ENCODE measurements at regions not wholly inside any gene's neighbourhood (a gene's known extent, or its start where the extent isn't known, plus 50 kb on each side); places are given as distances from the start of the nearest gene placed in this dataset.

DNA sequence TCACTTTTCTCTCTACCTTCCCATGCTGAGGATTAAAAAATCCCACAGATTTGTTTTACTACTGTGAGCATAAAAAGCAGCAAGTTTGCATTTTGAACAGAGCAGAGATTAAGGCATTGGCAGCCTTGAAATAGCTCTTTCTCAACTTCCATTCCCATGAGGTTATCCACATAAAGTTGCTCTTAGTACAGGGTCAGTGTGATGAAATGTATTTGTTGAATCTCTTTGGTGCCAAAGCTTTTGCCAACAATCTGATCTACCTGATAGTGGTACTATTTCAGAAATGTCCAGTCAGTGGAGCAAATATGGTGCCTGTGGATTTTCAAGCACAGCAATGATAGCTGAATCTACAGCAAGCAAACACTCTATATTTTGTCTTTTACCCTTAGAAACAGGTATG is 254.8 kb downstream of the INHBA start:
- DNase-seq: no peak
- intact Hi-C loops (cut with DNase I): no loop called here
- TF ChIP-seq, protein P1, sequence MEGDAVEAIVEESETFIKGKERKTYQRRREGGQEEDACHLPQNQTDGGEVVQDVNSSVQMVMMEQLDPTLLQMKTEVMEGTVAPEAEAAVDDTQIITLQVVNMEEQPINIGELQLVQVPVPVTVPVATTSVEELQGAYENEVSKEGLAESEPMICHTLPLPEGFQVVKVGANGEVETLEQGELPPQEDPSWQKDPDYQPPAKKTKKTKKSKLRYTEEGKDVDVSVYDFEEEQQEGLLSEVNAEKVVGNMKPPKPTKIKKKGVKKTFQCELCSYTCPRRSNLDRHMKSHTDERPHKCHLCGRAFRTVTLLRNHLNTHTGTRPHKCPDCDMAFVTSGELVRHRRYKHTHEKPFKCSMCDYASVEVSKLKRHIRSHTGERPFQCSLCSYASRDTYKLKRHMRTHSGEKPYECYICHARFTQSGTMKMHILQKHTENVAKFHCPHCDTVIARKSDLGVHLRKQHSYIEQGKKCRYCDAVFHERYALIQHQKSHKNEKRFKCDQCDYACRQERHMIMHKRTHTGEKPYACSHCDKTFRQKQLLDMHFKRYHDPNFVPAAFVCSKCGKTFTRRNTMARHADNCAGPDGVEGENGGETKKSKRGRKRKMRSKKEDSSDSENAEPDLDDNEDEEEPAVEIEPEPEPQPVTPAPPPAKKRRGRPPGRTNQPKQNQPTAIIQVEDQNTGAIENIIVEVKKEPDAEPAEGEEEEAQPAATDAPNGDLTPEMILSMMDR (IDR thresholded peaks at IDR 0.05): no peak
- no peak for TF ChIP-seq POLR2A (IDR thresholded peaks at IDR 0.05)
- no peaks in the 10 kb centered on the region for H3K9me3 ChIP-seq (replicated peaks in 1 of 3)
- no peaks in the 10 kb centered on the region for H3K36me3 ChIP-seq (replicated peaks in 1 of 2)
- H3K27me3 ChIP-seq: no peaks in the 10 kb centered on the region
- H3K4me3 ChIP-seq: no peak overlapping the region
- no peak overlapping the region for H3K27ac ChIP-seq
- H3K4me1 ChIP-seq (replicated peaks in 1 of 2): no peaks in the 10 kb centered on the region

DNA sequence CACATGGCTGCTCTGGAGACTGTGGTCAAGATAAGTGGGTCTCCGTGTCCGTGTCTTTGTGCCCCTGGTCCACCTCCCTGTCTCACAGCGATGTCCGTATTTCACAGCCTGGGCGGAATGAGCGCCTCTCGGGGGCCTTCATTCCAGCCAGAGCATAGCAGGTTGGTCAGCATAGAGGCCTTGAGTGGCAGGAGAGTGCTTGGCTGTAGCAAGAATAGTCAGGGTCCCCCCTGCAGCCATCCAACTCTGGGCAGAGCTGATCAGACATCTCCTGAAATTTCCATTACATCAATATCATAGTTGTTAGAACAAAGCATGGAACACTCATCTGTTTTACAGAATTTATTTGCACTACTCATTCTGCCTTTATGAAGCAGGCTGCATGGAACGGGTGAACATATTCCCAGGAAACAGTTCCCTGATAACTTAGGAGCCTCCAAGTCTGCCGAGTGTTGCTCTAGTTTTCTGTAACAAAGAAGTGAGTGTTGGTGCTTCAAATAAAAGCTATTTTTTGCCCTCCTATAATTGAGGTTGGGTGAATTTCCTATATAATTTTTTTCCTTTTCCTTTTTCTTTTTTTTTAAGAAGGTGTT is 255.3 kb downstream of the INHBA start:
- Histone ChIP-seq H3K4me1 (replicated peaks in 1 of 2) (no peaks in the 10 kb centered on the region), H3K4me3 (no peak overlapping the region), H3K9me3 (replicated peaks in 1 of 3) (no peaks in the 10 kb centered on the region), H3K27ac (no peak overlapping the region), H3K36me3 (replicated peaks in 1 of 2) (no peaks in the 10 kb centered on the region), H3K27me3 (no peaks in the 10 kb centered on the region)
- intact Hi-C loops (cut with DNase I): no loop called here
- WGBS, 4 donors: 86 to 92% (median 88%) methylated on average over 3 to 9 of the region's 9 CpGs
- DNase-seq: no peak
- TF ChIP-seq, protein P1 (IDR thresholded peaks at IDR 0.05): no peak
- TF ChIP-seq POLR2A (IDR thresholded peaks at IDR 0.05): no peak

DNA sequence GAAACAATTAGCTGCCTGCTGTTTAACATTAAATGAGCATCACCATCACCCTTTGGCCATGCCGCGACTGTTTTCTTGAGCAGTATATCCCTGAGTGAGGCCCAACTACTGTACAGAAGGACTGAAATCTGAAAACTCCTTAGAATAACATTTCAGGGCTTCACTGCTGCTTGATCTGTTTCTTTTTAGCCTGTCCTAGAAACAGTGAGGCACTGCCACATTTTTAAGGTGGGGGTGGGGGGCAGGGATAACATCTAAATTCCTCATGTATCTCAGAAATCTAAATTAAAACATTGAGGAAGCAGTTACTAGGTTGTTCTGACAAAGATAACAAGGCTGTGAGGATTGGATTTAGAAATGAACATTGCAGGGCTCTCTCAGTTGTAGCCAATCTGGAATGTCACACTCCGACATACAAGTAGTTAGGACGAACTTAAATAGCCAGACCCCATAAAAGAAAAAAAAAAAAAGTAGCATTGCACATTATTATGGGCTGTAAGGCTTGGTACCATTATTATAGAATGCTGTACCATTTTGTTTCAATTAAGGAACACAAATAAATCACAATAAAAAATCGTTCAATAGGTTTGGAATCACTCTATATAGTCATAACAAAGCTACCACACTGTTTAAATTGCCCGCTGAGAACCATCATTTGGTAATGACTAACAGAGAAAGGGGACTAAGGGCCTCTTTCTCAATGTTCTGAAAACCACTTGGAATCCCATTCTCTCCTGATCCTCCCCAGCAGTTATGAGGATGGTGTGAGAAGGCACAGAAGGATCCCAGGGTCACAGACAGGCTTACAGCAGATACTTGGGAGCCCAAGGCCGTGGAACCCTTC is 256.1 kb downstream of the INHBA start:
- Histone ChIP-seq H3K4me1 (replicated peaks in 1 of 2) (no peaks in the 10 kb centered on the region), H3K27ac (no peak overlapping the region), H3K4me3 (no peak overlapping the region), H3K36me3 (replicated peaks in 1 of 2) (no peaks in the 10 kb centered on the region), H3K27me3 (no peaks in the 10 kb centered on the region), H3K9me3 (replicated peaks in 1 of 3) (no peaks in the 10 kb centered on the region)
- intact Hi-C loops (cut with DNase I): no loop called here
- 86 to 93% (median 89%) methylated on average over 7 of the region's 7 CpGs for WGBS, 4 donors
- TF ChIP-seq POLR2A (IDR thresholded peaks at IDR 0.05): no peak
- TF ChIP-seq, protein P1 (IDR thresholded peaks at IDR 0.05): no peak
- DNase-seq: no peak

DNA sequence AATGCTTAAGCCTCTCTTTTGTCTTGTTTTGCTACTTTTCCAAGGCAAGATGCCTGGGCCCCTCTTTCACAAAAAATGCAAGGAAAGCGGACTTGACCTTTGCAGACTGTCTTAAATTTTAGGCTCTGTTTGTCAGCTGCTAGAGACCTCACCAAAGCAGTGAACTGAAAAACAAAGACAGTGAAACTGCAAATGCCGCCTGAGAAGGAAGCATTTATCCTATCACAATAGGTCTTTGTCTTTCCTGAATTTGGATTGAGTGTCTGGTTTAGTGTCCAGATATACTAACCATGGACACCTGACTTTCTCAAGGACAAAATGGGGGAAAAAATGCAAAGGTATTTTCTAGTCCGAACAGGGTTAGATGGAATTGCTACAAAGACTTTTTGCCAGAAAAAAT is 256.9 kb downstream of the INHBA start:
- no peak for DNase-seq
- 90 to 93% (median 92%) methylated on average over 3 of the region's 3 CpGs for WGBS, 4 donors
- Histone ChIP-seq H3K27ac (no peak overlapping the region), H3K36me3 (replicated peaks in 1 of 2) (no peaks in the 10 kb centered on the region), H3K4me1 (replicated peaks in 1 of 2) (no peaks in the 10 kb centered on the region), H3K27me3 (no peaks in the 10 kb centered on the region), H3K4me3 (no peak overlapping the region), H3K9me3 (replicated peaks in 1 of 3) (no peaks in the 10 kb centered on the region)
- intact Hi-C loops (cut with DNase I): no loop called here
- TF ChIP-seq, protein P1 (IDR thresholded peaks at IDR 0.05): no peak
- TF ChIP-seq POLR2A (IDR thresholded peaks at IDR 0.05): no peak
